ENCODE measurements at regions not wholly inside any gene's neighbourhood (a gene's known extent, or its start where the extent isn't known, plus 50 kb on each side); places are given as distances from the start of the nearest gene placed in this dataset.
"Not testable (repeated sequence)": the region's sequence is repeated elsewhere in the genome, so short reads cannot be mapped to it uniquely, and the experiment has no call there.

DNA sequence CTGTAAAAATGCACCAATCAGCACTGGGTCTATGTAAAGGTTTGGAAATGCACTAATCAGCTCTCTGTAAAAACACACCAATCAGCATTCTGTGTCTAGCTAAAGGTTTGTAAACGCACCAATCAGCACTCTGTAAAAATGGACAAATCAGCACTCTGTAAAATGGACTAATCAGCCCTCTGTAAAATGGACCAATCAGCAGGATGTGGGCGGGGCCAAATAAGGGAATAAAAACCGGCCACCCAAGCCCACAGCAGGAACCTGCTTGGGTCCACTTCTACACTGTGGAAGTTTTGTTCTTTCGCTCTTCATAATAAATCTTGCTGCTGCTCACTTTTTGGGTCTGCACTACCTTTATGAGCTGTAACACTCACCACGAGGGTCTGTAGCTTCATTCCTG, 101.0 kb downstream of the SMC2 start:
- not testable (repeated sequence) for DNase-seq (ENCODE audit: low spot score)

DNA sequence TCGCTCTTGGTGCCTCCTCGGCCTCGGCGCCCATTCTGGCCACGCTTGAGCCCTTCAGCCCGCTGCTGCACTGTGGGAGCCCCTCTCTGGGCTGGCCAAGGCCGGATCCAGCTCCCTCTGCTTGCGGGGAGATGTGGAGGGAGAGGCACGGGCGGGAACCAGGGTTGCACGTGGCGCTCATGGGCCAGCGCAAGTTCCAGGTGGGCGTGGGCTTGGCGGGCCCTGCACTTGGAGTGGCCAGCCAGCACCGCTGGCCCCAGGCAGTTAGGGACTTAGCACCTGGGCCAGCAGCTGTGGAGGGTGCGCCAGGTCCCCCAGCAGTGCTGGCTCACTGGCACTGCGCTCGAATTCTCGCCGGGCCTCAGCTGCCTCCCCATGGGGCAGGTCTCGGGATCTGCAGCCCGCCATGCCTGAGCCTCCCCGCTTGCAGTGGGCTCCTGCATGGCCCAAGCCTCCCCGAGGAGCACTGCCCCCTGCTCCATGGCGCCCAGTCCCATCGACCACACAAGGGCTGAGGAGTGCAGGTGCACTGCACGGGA, 106.4 kb downstream of the SMC2 start:
- DNase-seq (ENCODE audit: low spot score), result no peak

DNA sequence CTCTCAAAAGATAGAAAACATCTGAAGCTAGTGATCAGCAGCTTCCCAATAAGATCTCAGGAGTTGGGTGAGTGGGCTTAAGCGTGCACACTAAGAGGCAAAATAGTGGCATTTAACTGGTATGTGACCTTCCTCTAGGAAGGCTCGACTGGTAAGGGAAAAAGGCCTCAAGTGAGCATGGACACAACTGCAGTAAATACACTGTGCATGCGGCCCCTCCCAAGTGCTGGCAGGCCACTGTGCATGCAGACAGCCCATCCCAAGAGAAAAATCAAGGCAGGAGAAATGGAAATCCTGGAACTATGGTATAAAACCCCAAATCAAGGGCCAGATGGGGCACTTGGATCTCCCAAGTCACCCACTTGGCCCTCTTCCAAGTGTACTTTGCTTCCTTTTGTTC, 112.7 kb downstream of the SMC2 start:
- no peak for DNase-seq (ENCODE audit: low spot score)

DNA sequence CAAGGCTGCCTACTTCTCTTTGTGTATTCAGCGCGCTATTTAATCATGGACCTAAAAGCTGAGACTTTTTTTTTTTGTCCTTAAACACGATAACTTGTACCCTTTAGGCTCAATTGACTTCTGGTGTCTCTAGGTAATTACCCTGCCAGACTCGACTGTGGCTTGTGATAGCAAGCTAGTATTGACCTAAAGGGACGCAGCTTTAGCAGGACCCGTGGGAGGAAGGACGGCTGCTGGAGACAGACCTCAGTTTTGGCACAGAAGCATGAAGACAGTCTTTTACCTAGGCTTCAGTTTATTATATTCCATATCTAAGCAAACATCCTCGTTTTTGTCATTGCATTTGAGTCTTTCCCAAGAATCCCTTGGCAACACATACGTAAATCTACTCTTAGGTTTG, 115.3 kb downstream of the SMC2 start:
- DNase-seq (ENCODE audit: low spot score), result no peak

DNA sequence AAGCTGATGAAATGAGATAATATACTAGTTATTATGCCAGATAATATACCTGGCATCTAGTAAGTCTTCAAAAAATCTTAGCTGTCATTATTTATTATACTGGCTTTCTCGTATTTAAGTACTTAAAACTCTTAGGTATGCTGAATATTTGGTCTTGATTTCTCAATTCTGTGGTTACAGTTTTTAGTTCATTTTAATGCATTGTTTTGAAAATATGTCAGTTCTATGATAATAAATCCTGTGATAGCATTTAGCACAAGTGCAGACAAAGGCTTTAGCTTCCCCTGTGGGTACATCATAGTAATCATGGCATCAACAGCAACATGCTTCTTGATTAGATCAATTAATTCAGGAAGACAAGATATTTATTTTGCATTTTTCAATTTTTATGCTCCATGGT, 133.0 kb downstream of the SMC2 start:
- no peak for DNase-seq (ENCODE audit: low spot score)

DNA sequence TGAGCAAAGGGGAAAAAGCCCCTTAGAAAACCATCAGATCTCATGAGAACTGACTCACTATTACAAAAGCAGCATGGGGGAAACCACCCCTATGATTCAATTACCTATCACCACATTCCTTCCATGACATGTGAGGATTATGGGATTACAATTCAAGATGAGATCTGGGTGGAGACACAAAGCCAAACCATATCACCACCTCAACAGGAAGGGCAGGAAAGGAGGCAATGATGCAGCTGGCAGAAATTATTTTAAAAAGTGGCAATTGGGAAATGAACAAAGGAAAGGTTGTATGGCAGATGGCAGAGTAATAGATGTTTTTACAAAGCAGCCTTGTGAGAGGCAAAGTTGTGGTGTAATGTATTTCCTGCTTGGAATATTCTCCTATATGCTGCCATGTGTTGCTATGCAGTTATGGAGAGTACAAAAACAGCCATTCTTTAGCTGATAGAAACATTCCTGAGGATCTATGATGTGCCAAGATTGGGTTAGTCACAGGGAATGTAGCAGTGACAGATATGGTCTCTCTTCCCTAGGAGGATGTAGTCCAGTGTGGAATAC, 138.8 kb downstream of the SMC2 start:
- DNase-seq (ENCODE audit: low spot score), result no peak

DNA sequence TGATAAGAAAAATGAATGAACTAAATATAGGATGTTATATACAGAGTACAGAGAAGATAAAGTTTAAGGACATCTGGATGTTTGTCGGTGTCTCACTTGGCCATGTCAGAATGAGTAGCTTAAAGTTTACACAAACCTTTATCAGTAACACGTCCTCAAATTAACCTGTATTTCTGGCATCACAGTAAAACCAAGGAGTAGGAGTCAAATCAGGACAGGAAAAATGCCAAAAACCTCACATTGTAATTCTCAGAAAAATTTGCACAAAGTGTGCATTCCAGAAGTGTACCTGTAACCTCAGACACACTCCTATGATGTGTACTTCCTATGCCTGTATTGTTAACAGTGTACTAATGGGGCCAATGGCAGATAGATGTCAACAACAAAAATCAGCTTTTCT, 139.3 kb downstream of the SMC2 start:
- no peak for DNase-seq (ENCODE audit: low spot score)

DNA sequence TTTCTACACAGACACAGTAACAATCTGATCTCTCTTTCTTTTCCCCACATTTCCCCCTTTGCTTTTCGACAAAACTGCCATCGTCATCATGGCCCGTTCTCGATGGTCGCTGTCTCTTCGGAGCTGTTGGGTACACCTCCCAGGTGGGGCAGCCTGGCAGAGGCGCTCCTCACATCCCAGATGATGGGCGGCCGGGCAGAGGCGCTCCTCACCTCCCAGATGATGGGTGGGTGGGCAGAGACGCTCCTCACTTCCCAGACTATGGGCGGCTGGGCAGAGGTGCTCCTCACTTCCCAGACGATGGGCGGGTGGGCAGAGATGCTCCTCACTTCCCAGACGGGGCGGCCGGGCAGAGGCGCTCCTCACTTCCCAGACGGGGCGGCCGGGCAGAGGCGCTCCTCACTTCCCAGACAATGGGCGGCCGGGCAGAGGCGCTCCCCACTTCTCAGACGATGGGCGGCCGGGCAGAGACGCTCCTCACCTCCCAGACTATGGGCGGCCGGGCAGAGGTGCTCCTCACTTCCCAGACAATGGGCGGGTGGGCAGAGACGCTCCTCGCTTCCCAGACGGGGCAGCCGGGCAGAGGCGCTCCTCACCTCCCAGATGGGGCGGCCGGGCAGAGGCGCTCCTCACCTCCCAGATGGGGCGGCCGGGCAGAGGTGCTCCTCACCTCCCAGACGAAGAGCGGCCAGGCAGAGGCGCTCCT, 140.7 kb downstream of the SMC2 start:
- not testable (repeated sequence) for DNase-seq (ENCODE audit: low spot score)

DNA sequence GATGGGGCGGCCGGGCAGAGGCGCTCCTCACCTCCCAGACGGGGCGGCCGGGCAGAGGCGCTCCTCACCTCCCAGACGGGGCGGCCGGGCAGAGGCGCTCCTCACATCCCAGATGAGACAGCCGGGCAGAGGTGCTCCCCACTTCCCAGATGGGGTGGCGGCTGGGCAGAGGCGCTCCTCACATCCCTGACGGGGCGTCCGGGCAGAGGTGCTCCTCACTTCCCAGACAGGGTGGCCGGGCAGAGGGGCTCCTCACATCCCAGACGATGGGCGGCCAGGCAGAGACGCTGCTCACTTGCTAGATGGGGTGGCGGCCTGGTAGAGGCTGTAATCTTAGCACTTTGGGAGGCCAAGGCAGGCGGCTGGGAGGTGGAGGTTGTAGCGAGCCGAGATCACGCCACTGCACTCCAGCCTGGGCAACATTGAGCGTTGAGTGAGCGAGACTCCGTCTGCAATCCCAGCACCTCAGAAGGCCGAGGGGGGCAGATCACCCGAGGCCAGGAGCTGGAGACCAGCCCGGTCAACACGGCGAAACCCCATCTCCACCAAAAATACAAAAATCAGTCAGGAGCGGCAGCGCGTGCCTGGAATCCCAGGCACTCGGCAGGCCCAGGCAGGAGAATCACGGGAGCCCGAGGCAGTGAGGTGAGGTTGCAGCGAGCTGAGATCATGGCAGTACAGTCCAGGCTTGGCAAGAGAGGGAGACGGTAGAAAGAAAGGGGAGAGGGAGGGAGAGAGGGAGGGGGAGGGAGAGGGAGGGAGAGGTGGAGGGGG, 141.4 kb downstream of the SMC2 start:
- DNase-seq (ENCODE audit: low spot score), result not testable (repeated sequence)

DNA sequence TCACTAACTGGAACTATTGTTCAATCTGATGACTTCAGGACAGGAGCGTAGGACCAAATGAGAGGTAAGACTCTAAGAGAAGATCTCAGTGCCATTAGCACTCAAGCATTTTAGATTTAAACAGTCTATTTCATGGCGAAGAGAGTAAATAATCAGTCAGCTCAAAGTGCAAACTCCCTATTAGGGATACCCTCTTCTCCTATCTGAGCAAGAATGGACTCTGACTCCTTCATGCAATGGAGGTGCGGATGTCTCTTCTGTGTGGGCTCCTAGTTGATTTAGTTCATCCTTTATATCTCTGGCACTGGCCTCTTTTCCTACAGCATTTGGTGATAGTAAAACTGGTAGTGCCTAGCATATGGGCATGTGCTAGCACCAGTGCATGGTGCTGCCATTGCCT, 144.6 kb downstream of the SMC2 start:
- DNase-seq (ENCODE audit: low spot score), result no peak

DNA sequence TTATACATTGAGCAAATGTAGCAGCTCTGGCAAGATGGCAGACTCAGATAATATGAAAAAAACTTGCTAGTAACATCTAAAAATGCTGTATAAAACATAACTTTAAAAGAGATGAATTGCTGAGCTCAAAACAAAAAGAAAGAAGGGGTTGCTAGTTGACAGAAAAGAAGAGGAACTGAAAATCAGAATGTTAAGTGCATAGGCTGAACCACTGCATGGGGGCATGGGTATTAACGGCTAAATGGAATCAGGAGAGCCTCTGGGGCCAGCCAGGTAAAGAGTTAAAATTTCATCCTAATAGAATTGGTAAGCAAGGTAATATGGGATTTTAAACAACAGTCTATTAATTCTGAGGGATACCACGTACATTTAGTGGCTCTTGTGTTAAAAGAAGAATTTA, 146.8 kb downstream of the SMC2 start:
- no peak for DNase-seq (ENCODE audit: low spot score)

DNA sequence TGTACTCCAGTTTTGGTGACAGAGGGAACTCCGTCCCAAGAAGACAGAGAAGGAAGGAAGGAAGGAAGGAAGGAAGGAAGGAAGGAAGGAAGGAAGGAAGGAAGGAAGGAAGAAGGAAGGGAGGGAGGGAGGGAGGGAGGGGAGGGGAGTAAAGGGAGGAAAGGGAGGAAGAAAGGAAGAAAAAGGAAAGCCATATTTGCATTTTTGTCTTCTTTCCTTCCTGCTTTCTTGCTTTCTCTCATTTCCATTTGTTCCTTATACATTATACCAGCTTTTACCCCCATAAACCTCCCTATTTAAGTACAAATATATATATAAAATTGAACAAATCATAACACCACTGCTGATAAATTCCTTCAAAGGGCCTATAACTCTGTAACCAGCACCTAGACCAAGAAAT, 151.8 kb downstream of the SMC2 start:
- DNase-seq (ENCODE audit: low spot score), result no peak

DNA sequence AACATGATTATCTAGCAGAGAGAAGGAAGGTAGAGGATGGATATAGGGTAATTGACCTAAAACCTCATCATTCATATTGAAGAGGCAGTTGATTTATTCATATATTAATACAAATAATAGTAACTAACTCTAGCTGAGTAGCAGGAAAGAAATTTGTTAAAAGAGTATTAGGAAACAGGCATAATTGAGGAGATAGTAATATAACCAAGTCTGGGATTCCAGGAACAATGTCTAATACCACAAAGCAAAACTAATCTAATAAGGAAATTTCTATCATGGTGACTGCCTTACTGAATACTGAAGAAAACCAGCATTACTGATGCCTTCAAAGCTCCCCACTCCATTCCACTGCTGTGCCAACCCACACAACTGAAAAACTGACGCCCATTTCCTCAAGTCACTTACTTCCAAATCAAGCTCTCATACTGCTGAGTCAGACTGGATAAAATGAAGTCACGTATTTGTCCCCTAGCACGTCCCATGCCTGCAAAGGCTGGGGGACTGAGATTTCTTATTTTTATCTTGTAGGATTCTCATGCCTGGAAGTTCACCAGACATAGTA, 153.9 kb downstream of the SMC2 start:
- DNase-seq (ENCODE audit: low spot score), result no peak

DNA sequence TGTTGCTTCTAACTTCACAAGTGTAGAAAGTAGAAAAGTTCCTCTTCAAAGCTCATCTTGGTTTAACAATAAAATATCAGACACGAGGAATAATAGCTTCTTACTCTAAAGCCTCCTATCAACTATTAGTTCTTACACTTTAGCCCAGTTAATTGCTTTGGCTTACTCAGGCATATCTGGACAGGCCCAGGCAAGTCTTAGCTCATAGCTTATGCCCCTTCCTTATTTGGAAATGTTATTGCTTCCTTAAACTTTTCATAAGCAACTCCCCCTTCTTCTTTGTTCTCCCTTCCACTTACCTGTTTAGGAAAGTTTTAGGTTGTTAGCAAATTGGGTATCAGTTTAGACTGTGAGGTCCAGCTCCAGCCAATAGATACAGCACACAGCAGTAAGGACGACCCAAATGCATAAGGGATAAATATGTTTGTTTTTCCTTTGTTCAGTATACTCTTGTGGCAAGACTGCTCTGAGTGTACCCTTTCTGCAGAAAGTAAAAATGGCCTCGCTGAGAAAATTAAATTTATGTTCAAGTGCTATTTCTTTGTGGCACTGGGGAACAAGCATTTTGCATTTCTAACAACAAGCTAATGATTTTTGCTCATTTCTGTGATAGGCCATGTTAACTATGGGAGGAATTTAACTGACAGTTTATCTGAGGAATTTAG, 162.1 kb downstream of the SMC2 start:
- DNase-seq (ENCODE audit: low spot score), result peak; percentile 19

DNA sequence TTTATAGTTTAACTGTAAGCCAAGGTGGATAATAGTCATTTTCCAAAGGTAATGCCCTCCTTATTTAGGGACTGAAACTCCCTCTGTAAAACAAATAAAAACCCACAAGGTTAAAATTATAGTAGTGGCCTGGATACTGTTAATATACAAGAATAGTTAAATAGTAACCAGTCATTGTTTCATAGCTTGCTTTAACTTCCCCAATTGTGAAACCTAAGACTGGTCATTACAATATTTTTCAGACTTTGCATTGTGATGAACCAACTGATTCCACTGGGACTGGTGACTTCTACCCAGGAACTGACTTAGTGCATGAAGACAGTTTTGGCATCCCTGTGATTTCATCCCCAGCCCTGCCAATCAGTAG, 162.6 kb downstream of the SMC2 start:
- DNase-seq (ENCODE audit: low spot score), result no peak

DNA sequence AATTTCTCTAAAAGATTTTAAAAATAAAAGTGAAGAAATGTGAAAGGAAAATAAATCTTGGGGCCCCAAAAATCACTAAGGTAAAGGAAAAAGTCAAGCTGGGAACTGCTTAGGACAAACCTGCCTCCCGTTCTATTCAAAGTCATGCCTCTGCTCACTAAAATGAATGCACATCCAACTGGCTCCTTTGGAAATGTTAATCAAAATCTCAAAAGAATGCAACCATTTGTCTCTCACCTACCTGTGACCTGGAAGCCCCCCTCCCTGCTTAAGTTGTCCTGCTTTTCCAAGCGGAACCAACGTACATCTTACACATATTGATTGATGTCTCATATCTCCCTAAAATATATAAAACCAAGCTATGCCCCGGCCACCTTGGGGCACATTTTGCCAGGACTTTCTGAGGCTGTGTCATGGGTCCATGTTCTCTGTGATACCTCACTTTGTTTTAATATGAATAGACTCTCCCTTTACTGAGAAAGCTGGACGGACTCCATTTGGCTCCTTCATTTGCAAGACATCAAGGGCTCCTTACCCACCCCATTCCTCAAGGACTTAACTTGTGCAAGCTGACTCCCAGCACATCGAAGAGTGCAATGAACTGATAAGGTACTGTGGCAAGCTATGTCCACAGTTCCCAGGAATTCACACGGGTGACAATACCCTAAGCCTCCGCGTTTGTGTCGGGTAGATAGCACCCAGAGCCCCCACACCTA, 164.3 kb downstream of the SMC2 start:
- DNase-seq (ENCODE audit: low spot score), result no peak

DNA sequence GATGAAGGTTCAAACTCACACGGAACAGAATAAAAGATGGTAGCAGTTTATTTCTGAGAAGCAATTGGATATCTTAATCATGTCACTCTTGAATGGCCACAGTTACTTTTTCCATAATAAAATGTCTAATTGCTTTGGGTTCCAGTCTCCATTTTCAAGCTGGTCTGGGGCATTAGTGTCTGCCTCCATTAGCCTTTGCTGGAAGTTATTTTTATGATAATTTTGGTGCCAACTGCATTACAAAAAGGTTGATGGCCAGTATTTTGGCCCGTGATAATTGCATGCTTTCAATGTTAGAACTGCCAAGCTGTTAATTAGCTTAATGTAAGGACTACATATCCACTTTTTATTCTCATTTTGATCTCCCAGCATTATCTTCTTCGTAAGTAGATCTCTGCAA, 165.9 kb downstream of the SMC2 start:
- no peak for DNase-seq (ENCODE audit: low spot score)

DNA sequence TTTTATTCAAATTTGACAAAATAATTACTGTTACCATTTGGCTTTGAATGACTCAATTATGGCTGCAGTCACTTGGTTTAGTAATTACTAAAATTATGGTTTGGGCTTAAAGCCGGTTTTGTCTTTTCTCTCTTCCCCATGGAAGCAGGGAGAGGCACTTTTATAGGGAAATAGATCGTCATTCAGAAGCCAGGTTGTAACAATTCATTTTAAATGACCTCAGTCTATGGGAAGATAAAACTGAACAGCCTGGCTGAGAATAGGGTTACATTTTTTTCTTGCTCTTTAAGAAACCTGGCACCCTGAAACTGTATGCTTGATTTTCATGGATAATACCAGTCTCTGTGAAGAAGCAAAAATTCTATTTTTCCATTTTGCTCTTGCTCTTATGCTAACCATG, 169.8 kb downstream of the SMC2 start:
- no peak for DNase-seq (ENCODE audit: low spot score)

DNA sequence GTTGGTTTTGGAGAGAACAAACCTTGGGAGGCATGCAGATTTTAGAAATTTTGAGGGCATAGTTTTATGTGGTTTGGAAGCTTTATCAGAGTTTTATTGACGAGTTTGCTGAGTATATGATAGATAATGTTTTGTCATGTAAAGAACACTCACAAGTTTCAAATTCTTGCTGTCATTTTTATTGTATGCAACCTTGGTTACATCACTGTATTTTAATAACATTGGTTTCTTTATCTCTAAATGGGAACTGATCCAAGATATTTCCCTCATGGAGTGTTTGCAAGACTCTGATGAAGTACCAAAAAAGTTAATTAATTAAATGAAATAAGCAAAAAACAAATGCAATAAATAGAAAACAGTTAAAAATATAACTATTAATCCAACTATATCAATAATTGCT, 170.3 kb downstream of the SMC2 start:
- DNase-seq (ENCODE audit: low spot score), result no peak

DNA sequence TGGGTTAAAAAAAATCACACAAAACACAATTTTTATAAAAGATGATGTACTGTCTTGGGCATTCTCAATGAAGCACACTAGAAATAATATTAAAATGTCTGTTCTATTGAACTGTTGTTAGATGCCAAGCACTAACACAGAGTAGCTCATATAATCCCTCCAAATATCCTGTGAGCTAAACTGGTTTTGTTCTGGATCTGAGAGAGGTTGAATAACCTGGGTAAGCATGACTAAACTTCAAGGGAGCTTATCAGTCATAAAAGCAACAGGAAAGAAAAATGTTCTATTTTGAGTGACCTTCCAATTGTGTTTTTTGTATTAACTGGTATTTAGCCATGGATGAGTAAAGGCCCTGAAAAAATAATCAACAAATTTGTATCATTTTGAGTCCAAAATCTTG, 175.3 kb downstream of the SMC2 start:
- no peak for DNase-seq (ENCODE audit: low spot score)
